ENCODE measurements at regions not wholly inside any gene's neighbourhood (a gene's known extent, or its start where the extent isn't known, plus 50 kb on each side); places are given as distances from the start of the nearest gene placed in this dataset.

DNA sequence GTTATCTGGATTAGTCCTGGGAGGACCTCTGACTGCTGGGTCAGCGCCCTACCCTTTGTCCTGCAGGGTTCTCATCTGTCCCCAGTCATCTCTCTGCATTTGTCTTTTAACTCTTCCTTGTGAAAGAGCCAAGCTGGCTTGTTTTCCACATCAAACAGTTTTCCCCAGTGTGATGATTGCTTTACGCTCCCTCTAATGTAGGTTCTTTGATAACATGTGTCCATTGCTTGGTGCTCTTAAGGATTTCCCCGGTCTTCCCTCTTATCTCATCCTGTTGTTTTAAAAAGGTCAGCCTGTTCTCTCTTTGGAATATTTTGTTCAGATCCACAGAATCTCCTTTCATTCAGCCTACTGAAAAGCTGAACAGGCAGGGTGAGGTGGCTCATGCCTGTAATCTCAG is 792.1 kb upstream of the RAB6C start:
- TF ChIP-seq, protein P1, sequence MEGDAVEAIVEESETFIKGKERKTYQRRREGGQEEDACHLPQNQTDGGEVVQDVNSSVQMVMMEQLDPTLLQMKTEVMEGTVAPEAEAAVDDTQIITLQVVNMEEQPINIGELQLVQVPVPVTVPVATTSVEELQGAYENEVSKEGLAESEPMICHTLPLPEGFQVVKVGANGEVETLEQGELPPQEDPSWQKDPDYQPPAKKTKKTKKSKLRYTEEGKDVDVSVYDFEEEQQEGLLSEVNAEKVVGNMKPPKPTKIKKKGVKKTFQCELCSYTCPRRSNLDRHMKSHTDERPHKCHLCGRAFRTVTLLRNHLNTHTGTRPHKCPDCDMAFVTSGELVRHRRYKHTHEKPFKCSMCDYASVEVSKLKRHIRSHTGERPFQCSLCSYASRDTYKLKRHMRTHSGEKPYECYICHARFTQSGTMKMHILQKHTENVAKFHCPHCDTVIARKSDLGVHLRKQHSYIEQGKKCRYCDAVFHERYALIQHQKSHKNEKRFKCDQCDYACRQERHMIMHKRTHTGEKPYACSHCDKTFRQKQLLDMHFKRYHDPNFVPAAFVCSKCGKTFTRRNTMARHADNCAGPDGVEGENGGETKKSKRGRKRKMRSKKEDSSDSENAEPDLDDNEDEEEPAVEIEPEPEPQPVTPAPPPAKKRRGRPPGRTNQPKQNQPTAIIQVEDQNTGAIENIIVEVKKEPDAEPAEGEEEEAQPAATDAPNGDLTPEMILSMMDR (IDR thresholded peaks at IDR 0.05; ENCODE audit: insufficient read depth, low read length, poor library complexity, severe bottlenecking) = no peak
- no peak for TF ChIP-seq EZH2phosphoT487 (conservative IDR thresholded peaks at IDR 0.05; ENCODE audit: low read length)
